ENCODE measurements at regions not wholly inside any gene's neighbourhood (a gene's known extent, or its start where the extent isn't known, plus 50 kb on each side); places are given as distances from the start of the nearest gene placed in this dataset.

DNA sequence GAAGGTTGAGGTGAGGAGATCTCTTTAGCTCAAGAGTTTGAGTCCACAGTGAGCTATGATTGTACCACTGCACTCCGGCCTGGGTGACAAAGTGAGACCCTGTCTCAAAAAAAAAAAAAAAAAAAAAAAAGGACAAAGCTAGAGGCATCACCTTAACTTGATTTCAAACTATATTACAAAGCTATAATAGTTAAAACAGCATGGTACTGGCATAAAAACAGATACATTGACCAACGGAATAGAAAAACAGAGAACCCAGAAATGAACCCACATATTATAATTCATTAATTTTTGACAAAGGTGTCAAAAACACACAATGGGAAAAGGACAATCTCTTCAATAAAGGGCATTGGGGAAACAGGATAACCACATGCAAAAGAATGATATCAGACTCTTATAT, 50.8 kb upstream of the MBOAT1 start:
- 94% methylated on average over 2 of the region's 2 CpGs for WGBS
- TF ChIP-seq EP300 (IDR thresholded peaks at IDR 0.05) (no peak), POLR2AphosphoS5 (IDR thresholded peaks at IDR 0.05) (no peak), POLR2A (IDR thresholded peaks at IDR 0.05) (no peak)
- TF ChIP-seq, protein P1, sequence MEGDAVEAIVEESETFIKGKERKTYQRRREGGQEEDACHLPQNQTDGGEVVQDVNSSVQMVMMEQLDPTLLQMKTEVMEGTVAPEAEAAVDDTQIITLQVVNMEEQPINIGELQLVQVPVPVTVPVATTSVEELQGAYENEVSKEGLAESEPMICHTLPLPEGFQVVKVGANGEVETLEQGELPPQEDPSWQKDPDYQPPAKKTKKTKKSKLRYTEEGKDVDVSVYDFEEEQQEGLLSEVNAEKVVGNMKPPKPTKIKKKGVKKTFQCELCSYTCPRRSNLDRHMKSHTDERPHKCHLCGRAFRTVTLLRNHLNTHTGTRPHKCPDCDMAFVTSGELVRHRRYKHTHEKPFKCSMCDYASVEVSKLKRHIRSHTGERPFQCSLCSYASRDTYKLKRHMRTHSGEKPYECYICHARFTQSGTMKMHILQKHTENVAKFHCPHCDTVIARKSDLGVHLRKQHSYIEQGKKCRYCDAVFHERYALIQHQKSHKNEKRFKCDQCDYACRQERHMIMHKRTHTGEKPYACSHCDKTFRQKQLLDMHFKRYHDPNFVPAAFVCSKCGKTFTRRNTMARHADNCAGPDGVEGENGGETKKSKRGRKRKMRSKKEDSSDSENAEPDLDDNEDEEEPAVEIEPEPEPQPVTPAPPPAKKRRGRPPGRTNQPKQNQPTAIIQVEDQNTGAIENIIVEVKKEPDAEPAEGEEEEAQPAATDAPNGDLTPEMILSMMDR (IDR thresholded peaks at IDR 0.05), result no peak
- no peaks in the 10 kb centered on the region for H3K27me3 ChIP-seq
- no peaks in the 10 kb centered on the region for H3K4me1 ChIP-seq
- H3K9me3 ChIP-seq, result no peaks in the 10 kb centered on the region
- no peak for DNase-seq (ENCODE audit: low spot score in 2 of 2)
- no peak overlapping the region for H3K4me3 ChIP-seq
- H3K27ac ChIP-seq, result no peak overlapping the region
- no peaks in the 10 kb centered on the region for H3K36me3 ChIP-seq

DNA sequence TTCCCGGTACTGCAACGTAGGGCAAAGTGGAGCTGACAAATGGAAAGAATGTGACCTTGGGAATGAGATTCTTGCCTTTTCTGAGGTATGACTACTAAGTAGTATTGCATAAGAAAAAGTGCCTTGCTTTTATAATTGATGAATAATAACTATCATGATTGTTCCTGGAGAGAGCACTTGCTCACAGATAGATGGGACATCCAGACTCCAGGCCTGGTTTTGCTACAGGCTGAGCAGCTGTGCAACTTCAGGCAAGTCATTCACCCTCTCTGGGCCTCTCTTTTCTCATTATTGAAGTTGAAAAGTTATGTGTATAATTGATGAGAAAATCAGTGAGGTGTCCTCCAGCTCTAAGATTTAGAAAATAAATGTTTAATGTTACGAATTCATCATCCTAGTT, 53.6 kb upstream of the MBOAT1 start:
- H3K27ac ChIP-seq, result no peak overlapping the region
- 87% methylated on average over 3 of the region's 3 CpGs for WGBS
- no peaks in the 10 kb centered on the region for H3K9me3 ChIP-seq
- H3K36me3 ChIP-seq, result no peaks in the 10 kb centered on the region
- TF ChIP-seq POLR2AphosphoS5 (IDR thresholded peaks at IDR 0.05) (no peak), EP300 (IDR thresholded peaks at IDR 0.05) (no peak), POLR2A (IDR thresholded peaks at IDR 0.05) (no peak)
- TF ChIP-seq, protein P1 (IDR thresholded peaks at IDR 0.05), result no peak
- no peak overlapping the region for H3K4me3 ChIP-seq
- no peak for DNase-seq (ENCODE audit: low spot score in 2 of 2)
- H3K27me3 ChIP-seq, result no peaks in the 10 kb centered on the region
- H3K4me1 ChIP-seq, result no peaks in the 10 kb centered on the region

DNA sequence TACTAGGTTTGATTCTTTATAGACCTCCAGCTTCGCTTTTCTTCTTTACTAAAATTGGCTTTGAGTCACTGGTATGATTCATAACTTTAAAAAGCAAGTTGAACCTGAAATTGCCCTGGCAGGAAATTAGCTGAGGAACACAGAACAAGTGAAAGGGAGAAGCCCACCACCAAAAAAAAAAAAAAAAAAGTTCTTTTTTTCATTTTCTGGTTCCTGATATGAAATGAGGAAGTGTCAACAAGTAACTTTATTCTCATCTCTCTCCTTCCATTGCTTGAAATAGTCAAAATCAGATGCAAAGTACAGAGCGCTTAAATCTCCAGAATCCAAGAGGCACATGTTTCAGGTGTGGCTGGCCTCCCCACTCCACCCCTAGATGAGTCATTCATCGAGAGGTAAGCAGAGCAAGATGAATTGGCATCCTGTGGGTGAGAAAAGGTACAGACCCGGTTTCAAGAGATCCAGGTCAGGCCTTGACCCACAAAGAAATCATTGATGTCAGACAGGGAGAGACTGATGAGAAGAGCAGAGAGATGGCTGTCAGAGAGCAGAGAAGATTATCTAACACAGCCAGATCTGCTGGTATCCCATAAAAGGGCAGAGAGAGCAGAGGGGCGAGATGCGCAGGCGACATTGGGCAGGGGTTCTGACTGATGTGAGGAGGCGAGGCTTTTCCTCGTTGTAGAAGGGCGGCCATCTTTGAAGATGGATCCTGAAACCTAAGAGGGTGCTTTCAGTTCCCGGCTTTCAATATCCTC, 54.8 kb upstream of the MBOAT1 start:
- DNase-seq (ENCODE audit: low spot score in 2 of 2), result no peak
- Histone ChIP-seq H3K9me3 (no peaks in the 10 kb centered on the region), H3K27ac (no peak overlapping the region), H3K36me3 (no peaks in the 10 kb centered on the region), H3K27me3 (no peaks in the 10 kb centered on the region), H3K4me3 (no peak overlapping the region), H3K4me1 (no peaks in the 10 kb centered on the region)
- 70% methylated on average over 11 of the region's 11 CpGs for WGBS
- TF ChIP-seq POLR2A (IDR thresholded peaks at IDR 0.05) (no peak), POLR2AphosphoS5 (IDR thresholded peaks at IDR 0.05) (no peak), EP300 (IDR thresholded peaks at IDR 0.05) (no peak)
- TF ChIP-seq, protein P1 (IDR thresholded peaks at IDR 0.05), result no peak

DNA sequence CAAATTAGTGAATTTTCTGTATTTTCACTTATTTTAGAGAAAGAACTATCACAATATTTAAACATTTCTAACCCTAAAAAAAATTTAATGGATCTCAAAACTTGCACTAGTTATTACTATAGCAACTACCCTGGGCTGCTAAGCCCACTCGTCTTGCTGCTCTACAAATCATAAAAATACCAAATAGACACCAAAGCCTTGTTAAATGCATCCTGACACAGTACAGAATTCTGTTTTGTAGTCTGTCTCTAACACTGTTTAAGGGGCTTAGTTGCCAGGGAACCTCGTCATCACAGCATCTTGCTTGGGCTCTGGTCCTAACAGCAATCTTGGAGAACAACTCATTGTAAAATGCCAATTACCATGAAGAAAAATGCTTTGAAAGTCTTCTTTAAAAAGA, 56.9 kb upstream of the MBOAT1 start:
- Histone ChIP-seq H3K4me1 (no peaks in the 10 kb centered on the region), H3K36me3 (no peaks in the 10 kb centered on the region), H3K4me3 (no peak overlapping the region), H3K27me3 (no peaks in the 10 kb centered on the region), H3K27ac (no peak overlapping the region), H3K9me3 (no peaks in the 10 kb centered on the region)
- DNase-seq (ENCODE audit: low spot score in 2 of 2), result no peak
- TF ChIP-seq POLR2A (IDR thresholded peaks at IDR 0.05) (no peak), POLR2AphosphoS5 (IDR thresholded peaks at IDR 0.05) (no peak), EP300 (IDR thresholded peaks at IDR 0.05) (no peak)
- TF ChIP-seq, protein P1 (IDR thresholded peaks at IDR 0.05), result no peak
- 71% methylated on average over 2 of the region's 2 CpGs for WGBS

DNA sequence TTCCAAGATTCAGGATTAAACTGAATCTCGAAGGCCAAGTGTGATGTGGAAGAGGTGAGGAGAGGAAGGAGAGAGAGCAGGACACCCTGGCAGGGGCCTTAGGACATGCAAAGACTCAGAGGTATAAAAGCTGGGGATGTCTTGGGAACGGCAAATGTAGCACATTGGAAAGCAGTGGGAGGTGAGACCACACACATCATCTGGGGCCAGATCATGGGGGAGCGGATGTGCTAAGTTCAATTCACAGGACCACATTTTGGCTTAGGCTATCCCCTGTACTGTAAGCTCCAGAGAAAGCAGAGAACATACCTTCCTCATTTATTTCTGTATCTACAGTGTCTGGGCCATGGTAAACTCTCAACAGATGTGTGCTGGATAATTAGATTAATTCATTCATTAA, 59.5 kb upstream of the MBOAT1 start:
- Histone ChIP-seq H3K4me1 (no peaks in the 10 kb centered on the region), H3K36me3 (no peaks in the 10 kb centered on the region), H3K9me3 (no peaks in the 10 kb centered on the region), H3K27me3 (no peaks in the 10 kb centered on the region), H3K27ac (no peak overlapping the region), H3K4me3 (no peak overlapping the region)
- TF ChIP-seq POLR2AphosphoS5 (IDR thresholded peaks at IDR 0.05) (no peak), EP300 (IDR thresholded peaks at IDR 0.05) (no peak), POLR2A (IDR thresholded peaks at IDR 0.05) (no peak)
- TF ChIP-seq, protein P1 (IDR thresholded peaks at IDR 0.05), result no peak
- 58% methylated on average over 3 of the region's 3 CpGs for WGBS
- DNase-seq (ENCODE audit: low spot score in 2 of 2), result no peak
